ENCODE measurements at regions not wholly inside any gene's neighbourhood (a gene's known extent, or its start where the extent isn't known, plus 50 kb on each side); places are given as distances from the start of the nearest gene placed in this dataset.

DNA sequence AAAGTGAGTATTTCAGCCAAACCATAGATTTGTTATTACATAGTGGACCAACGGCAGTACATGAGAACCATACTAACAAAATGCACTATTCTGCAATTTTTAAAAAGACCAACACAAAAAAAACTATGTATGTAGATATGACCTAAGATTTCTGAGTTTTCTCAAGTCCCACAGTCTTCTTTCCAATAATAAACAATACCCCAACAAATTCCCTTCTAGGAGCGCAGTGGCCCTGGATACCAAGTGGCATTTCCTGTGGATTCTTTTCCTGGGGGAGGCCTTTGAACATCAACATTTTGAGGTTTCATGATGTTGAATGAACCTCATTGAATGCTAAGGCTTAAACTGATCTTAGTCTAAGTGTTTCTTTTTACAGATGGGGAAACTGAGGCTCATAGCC, 210.5 kb downstream of the BCAT1 start:
- Mint-ChIP-seq H3K27me3 (no peaks in the 10 kb centered on the region), H3K4me1 (peaks cover 52% of the 10 kb centered on the region), H3K27ac (no peak overlapping the region), H3K9me3 (ENCODE audit: insufficient read depth) (no peaks in the 10 kb centered on the region), H3K4me3 (no peak overlapping the region)
- no peak overlapping the region for H3K4me3 ChIP-seq (ENCODE audit: control extremely low read depth in 1 of 5, extremely low read depth in 1 of 5, insufficient read depth in 1 of 5, low read depth in 2 of 5, low read length in 4 of 5)
- no peak for TF ChIP-seq EZH2 (IDR thresholded peaks at IDR 0.05; ENCODE audit: borderline replicate concordance, insufficient read depth, low read depth, low read length, poor library complexity, severe bottlenecking)
- TF ChIP-seq, protein P1, sequence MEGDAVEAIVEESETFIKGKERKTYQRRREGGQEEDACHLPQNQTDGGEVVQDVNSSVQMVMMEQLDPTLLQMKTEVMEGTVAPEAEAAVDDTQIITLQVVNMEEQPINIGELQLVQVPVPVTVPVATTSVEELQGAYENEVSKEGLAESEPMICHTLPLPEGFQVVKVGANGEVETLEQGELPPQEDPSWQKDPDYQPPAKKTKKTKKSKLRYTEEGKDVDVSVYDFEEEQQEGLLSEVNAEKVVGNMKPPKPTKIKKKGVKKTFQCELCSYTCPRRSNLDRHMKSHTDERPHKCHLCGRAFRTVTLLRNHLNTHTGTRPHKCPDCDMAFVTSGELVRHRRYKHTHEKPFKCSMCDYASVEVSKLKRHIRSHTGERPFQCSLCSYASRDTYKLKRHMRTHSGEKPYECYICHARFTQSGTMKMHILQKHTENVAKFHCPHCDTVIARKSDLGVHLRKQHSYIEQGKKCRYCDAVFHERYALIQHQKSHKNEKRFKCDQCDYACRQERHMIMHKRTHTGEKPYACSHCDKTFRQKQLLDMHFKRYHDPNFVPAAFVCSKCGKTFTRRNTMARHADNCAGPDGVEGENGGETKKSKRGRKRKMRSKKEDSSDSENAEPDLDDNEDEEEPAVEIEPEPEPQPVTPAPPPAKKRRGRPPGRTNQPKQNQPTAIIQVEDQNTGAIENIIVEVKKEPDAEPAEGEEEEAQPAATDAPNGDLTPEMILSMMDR (IDR thresholded peaks at IDR 0.05), result no peak
- H3K79me2 ChIP-seq (ENCODE audit: control insufficient read depth, insufficient read depth, low read length), result no peaks in the 10 kb centered on the region
- intact Hi-C loops (cut with micrococcal nuclease), result no loop called here
- POLR2A ChIA-PET, result no interaction called here
- no peaks in the 10 kb centered on the region for H3K27me3 ChIP-seq (replicated peaks in 1 of 4; ENCODE audit: control extremely low read depth in 1 of 4, control insufficient read depth in 3 of 4, insufficient read depth in 4 of 4, low read length in 3 of 4)
- no peak overlapping the region for H3K27ac ChIP-seq (ENCODE audit: low read length in 2 of 2)
- no peaks in the 10 kb centered on the region for H3K36me3 ChIP-seq (replicated peaks in 1 of 2; ENCODE audit: control extremely low read depth in 1 of 2, control insufficient read depth in 1 of 2, extremely low read depth in 1 of 2, insufficient read depth in 2 of 2, low read length in 1 of 2)
- no peak overlapping the region for H3K4me2 ChIP-seq (replicated peaks; ENCODE audit: low read depth, low read length, poor library complexity, severe bottlenecking)
- H3K9me3 ChIP-seq (ENCODE audit: control extremely low read depth in 1 of 3, control insufficient read depth in 2 of 3, insufficient read depth in 1 of 3, low read length in 2 of 3), result peaks cover 0 to 5% (median 0%) of the 10 kb centered on the region in 3 donors
- H2AFZ ChIP-seq (ENCODE audit: insufficient read depth, low read depth, low read length, poor library complexity, severe bottlenecking), result no peak overlapping the region
- H4K20me1 ChIP-seq (ENCODE audit: control insufficient read depth, insufficient read depth, low read length, poor library complexity, severe bottlenecking), result no peaks in the 10 kb centered on the region
- CTCF ChIA-PET, result no interaction called here
- H3K4me1 ChIP-seq (ENCODE audit: control insufficient read depth in 2 of 2, insufficient read depth in 2 of 2, low read length in 2 of 2), result peaks cover 24 to 33% of the 10 kb centered on the region in 2 donors
- DNase-seq, result no peak
- no peak for ATAC-seq (ENCODE audit: low read depth)
- 100% methylated on average over 1 of the region's 2 CpGs for WGBS (ENCODE audit: insufficient coverage)
- no peak overlapping the region for H3K9ac ChIP-seq (ENCODE audit: low read length)

DNA sequence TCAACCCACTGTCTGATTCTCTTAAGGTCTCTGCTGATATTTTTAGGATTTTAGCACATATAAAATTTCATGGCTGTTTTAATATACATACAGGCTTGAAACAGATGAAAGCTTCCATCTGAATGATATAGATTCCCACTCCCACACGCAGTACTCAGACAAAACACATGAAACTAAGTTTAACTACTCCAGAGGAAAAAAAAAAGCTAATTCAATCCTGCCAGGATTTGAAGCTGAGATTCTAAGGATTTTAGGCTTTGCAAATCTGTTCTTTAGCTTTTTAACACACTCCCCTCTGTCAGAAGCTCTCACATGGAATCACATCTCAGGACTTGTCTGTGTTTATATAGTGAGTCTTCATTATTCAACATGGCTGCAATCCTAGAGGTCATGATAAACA, 217.3 kb downstream of the BCAT1 start:
- Histone ChIP-seq H2AFZ (ENCODE audit: insufficient read depth, low read depth, low read length, poor library complexity, severe bottlenecking) (no peak overlapping the region), H3K36me3 (replicated peaks in 1 of 2; ENCODE audit: control extremely low read depth in 1 of 2, control insufficient read depth in 1 of 2, extremely low read depth in 1 of 2, insufficient read depth in 2 of 2, low read length in 1 of 2) (no peaks in the 10 kb centered on the region), H4K20me1 (ENCODE audit: control insufficient read depth, insufficient read depth, low read length, poor library complexity, severe bottlenecking) (no peaks in the 10 kb centered on the region), H3K9me3 (ENCODE audit: control extremely low read depth in 1 of 3, control insufficient read depth in 2 of 3, insufficient read depth in 1 of 3, low read length in 2 of 3) (no peaks in the 10 kb centered on the region), H3K27ac (ENCODE audit: low read length in 2 of 2) (no peak overlapping the region), H3K4me3 (ENCODE audit: control extremely low read depth in 1 of 5, extremely low read depth in 1 of 5, insufficient read depth in 1 of 5, low read depth in 2 of 5, low read length in 4 of 5) (no peak overlapping the region), H3K79me2 (ENCODE audit: control insufficient read depth, insufficient read depth, low read length) (no peaks in the 10 kb centered on the region), H3K4me1 (ENCODE audit: control insufficient read depth in 2 of 2, insufficient read depth in 2 of 2, low read length in 2 of 2) (peaks cover 22 to 23% of the 10 kb centered on the region in 2 donors), H3K4me2 (replicated peaks; ENCODE audit: low read depth, low read length, poor library complexity, severe bottlenecking) (no peak overlapping the region), H3K27me3 (replicated peaks in 1 of 4; ENCODE audit: control extremely low read depth in 1 of 4, control insufficient read depth in 3 of 4, insufficient read depth in 4 of 4, low read length in 3 of 4) (no peaks in the 10 kb centered on the region), H3K9ac (ENCODE audit: low read length) (no peak overlapping the region)
- POLR2A ChIA-PET, result no interaction called here
- intact Hi-C loops (cut with micrococcal nuclease), result loop anchor here (5.0 kb wide), 2 partner anchors 81 to 134 kb away; no protein-coding TSS in a partner anchor
- no peak for DNase-seq
- Mint-ChIP-seq H3K4me3 (no peak overlapping the region), H3K27me3 (no peaks in the 10 kb centered on the region), H3K4me1 (peaks cover 63% of the 10 kb centered on the region), H3K9me3 (ENCODE audit: insufficient read depth) (no peaks in the 10 kb centered on the region), H3K27ac (no peak overlapping the region)
- no peak for ATAC-seq (ENCODE audit: low read depth)
- TF ChIP-seq, protein P1 (IDR thresholded peaks at IDR 0.05), result no peak
- CTCF ChIA-PET, result interaction anchor here (1.0 to 2.7 kb wide), 2 partner anchors 10 to 46 kb away, joined by 4 to 11 read pairs; no protein-coding TSS in a partner anchor
- no CpG with 5 or more reads among the region's 1 CpG for WGBS (ENCODE audit: insufficient coverage)
